ENCODE measurements at regions not wholly inside any gene's neighbourhood (a gene's known extent, or its start where the extent isn't known, plus 50 kb on each side); places are given as distances from the start of the nearest gene placed in this dataset.

GRCh38 chr4:66094070-66094469, 423.8 kb upstream of the EPHA5 start:
- no peak for TF ChIP-seq CTCF (IDR thresholded peaks at IDR 0.05)

DNA sequence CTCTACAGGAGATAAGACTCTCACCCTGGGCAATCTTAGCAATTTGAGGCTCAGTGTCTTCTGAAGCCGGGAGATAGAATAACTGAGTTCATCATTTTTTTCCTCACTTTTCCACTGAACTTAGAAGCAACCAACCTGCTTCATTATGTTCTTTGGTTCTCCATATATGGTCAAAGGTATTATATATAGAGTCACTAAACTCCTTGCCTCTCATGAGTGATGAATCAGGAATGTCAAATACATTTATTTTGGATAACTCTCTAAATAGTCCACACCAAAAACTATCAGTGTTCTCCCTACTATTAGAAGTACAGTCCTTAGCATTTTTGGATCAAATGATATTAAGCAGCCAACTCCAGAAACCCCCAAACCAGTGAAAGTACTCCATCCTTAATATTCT, 421.5 kb upstream of the EPHA5 start:
- TF ChIP-seq CTCF (IDR thresholded peaks at IDR 0.05), result no peak

DNA sequence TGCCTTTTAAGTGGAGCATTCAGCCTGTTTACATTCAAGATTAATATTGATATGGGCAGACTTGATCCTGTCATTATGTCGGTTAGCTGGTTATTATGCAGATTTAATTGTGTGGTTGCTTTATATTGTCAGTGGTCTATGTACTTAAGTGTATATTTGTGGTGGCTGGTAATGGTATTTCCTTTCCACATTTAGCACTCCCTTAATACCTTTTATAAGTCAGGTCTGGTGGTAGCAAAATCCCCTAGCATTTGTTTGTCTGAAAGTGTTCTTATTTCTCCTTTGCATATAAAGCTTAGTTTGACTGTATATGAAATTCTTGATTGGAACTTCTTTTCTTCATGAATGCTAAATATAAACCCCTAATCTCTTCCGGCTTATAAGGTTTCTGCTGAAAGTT, 403.7 kb upstream of the EPHA5 start:
- TF ChIP-seq CTCF (IDR thresholded peaks at IDR 0.05), result no peak

DNA sequence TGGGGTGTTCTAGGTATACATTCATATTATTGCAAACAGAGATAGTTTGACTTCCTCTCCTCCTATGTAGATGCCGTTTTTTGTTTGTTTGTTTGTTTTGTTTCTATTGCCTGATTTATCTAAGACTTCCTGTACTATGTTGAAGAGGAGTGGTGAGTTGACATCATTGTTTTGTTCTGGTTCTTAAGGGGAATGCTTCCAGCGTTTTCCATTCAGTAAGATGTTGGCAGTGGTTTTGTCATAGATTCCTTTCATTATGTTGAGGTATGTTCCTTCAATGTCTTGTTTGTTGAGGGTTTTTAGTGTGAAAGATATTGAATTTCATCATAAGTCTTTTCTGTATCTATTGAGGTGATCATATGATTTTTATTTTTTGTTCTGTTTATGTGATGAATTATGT, 401.6 kb upstream of the EPHA5 start:
- no peak for TF ChIP-seq CTCF (IDR thresholded peaks at IDR 0.05)

- no peak for TF ChIP-seq CTCF (IDR thresholded peaks at IDR 0.05)
These were observed 392.6 kb upstream of the EPHA5 start for GRCh38 chr4:66062921-66063320.

GRCh38 chr4:66062044-66062443, 391.8 kb upstream of the EPHA5 start:
- TF ChIP-seq CTCF (IDR thresholded peaks at IDR 0.05), result no peak

DNA sequence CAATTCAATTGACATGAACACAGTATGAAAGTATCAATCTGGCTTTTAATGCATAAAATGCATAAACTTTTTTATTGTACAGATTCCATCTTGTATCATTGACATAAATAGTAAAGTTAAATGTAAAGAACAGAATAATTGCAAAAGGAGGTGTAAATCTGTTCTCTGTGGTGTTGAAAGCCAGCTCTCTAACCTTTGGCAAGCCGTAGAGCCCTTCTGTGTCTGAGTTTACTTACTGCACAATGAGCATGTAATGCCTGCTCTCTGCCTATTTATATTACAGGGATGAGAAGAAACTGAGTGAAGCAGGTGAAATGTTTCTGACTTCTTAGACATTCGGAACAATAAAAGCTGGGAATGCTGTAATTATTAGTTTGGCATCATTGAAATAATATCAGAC, 389.3 kb upstream of the EPHA5 start:
- no peak for TF ChIP-seq CTCF (IDR thresholded peaks at IDR 0.05)

GRCh38 chr4:66059136-66059535, 388.8 kb upstream of the EPHA5 start:
- no peak for TF ChIP-seq CTCF (IDR thresholded peaks at IDR 0.05)
